ENCODE measurements at regions not wholly inside any gene's neighbourhood (a gene's known extent, or its start where the extent isn't known, plus 50 kb on each side); places are given as distances from the start of the nearest gene placed in this dataset.

DNA sequence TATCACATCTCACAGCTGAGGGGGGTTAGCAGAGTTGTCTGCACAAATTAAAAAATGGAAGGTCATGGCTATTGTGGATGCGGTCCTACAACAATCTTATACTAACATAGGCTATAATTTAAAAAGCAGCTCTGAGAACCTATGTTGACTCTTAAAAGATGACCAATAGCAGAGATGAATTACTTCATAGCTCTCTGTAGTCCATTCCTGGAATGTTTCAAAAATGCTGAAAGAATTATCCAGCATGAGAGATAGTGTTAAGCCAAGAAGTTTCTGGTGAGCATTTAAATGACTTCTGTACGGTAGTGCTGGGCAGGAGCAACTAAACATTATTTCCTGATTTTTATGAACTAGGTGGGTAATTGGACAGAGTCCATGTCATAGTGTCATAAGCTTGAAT, 218.2 kb upstream of the NUDT12 start:
- TF ChIP-seq ZFX (IDR thresholded peaks at IDR 0.05), result no peak
- TF ChIP-seq, protein P1, sequence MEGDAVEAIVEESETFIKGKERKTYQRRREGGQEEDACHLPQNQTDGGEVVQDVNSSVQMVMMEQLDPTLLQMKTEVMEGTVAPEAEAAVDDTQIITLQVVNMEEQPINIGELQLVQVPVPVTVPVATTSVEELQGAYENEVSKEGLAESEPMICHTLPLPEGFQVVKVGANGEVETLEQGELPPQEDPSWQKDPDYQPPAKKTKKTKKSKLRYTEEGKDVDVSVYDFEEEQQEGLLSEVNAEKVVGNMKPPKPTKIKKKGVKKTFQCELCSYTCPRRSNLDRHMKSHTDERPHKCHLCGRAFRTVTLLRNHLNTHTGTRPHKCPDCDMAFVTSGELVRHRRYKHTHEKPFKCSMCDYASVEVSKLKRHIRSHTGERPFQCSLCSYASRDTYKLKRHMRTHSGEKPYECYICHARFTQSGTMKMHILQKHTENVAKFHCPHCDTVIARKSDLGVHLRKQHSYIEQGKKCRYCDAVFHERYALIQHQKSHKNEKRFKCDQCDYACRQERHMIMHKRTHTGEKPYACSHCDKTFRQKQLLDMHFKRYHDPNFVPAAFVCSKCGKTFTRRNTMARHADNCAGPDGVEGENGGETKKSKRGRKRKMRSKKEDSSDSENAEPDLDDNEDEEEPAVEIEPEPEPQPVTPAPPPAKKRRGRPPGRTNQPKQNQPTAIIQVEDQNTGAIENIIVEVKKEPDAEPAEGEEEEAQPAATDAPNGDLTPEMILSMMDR (conservative IDR thresholded peaks at IDR 0.05), result no peak
- no peak overlapping the region for H3K27ac ChIP-seq

- no peak overlapping the region for H3K27ac ChIP-seq
- TF ChIP-seq, protein P1 (conservative IDR thresholded peaks at IDR 0.05), result no peak
- no peak for TF ChIP-seq ZFX (IDR thresholded peaks at IDR 0.05)
Measured at GRCh38 chr5:103774721-103775120, 212.1 kb upstream of the NUDT12 start.

DNA sequence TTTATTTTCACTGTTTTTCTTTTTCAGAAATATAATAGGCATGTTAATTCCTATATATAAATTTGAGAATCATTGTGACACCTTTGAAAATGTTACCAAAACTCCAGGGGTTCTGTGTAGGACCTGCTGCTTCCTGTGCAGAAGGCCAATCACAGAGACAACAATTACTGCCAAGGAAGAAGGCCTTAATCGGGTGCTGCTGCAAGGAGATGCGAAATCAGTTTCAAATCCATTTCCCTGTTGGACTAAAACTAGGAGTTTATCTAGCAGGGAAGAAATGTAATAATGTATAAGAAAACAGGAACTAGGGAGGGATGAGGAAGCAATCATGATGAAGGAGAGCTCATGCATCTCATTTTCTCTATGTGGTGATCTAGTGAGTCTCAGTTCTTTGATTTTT, 209.7 kb upstream of the NUDT12 start:
- TF ChIP-seq, protein P1 (conservative IDR thresholded peaks at IDR 0.05), result no peak
- no peak for TF ChIP-seq ZFX (IDR thresholded peaks at IDR 0.05)
- no peak overlapping the region for H3K27ac ChIP-seq

DNA sequence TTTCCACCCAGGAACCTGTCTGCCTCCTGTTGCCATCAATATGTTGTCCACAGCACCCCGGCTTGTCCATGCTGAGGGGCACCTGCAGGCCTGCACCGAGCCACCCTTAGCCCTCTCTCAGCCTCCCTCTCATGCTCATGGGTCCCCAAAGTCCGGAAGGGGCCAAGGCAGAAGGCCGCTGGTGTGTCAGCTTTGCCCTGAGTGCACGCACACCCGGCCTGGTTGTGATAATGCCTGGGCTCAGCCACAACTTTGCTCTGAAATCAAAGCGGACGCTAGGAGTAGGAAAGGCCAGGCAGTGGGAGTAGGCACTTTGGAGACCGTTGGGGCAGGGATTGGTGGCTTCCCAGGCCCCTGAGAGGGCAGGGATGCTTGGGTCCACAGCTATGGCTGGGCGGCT, 201.8 kb upstream of the NUDT12 start:
- TF ChIP-seq, protein P1 (conservative IDR thresholded peaks at IDR 0.05), result no peak
- TF ChIP-seq ZFX (IDR thresholded peaks at IDR 0.05), result no peak
- H3K27ac ChIP-seq, result no peak overlapping the region

GRCh38 chr5:103758996-103759395, 196.4 kb upstream of the NUDT12 start:
- no peak overlapping the region for H3K27ac ChIP-seq
- TF ChIP-seq, protein P1 (conservative IDR thresholded peaks at IDR 0.05), result no peak
- TF ChIP-seq ZFX (IDR thresholded peaks at IDR 0.05), result no peak

GRCh38 chr5:103755974-103756373, 193.4 kb upstream of the NUDT12 start:
- H3K27ac ChIP-seq, result no peak overlapping the region
- no peak for TF ChIP-seq ZFX (IDR thresholded peaks at IDR 0.05)
- TF ChIP-seq, protein P1 (conservative IDR thresholded peaks at IDR 0.05), result no peak

DNA sequence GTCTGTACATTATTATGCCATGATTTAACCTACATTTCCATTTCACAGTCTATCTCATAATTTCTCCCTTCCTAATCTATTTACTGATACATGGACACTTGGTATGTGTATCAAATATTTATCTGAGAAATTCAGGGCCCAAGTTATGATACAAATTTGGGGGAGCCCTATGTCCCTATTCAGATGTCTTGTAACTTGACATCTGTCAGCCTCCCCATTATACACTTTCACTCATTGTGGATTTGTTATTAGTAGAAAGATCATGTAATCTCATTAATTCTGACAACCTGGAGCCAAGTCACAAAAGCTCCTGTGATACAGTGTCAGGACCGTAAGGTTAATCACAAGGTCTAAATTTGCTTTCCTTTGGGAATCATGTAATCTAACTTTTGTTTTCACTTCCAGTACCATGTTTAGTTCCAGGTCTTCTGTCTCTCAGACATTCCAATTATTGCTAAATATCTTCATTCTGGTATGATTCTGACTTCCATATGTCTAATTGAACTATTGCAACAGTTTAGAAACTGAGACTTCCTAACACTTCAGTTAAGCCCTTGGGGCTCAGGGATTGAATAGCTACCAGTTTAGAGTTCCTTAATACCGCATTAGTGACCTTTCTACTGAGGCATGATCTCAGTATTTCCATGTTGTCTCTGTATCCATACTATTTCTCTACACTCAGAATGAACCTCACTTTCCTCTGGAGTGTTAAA, 182.9 kb upstream of the NUDT12 start:
- H3K27ac ChIP-seq, result no peak overlapping the region
- TF ChIP-seq, protein P1 (conservative IDR thresholded peaks at IDR 0.05), result no peak
- TF ChIP-seq ZFX (IDR thresholded peaks at IDR 0.05), result no peak
